Heart left ventricle (tissue), 13 donors: ENCODE measurements at regions not wholly inside any gene's neighbourhood (a gene's known extent, or its start where the extent isn't known, plus 50 kb on each side); places are given as distances from the start of the nearest gene placed in this dataset.

Experiments used
- POLR2A ChIP-seq, 2 donors: fragments of 450-650 bp; IDR thresholded peaks; one replicate each; pipeline ENCODE4 v1.6.1; 2017; ENCODE audit warnings: antibody characterized with exemption in 2 of 2, mild to moderate bottlenecking in 2 of 2, moderate library complexity in 2 of 2
- TF ChIP-seq, protein P1 (sequence below), 12 donors: fragments of 200-600 bp; sonication (generic) in 4 of 12; IDR thresholded peaks; one replicate each; pipeline versions ENCODE4 v1.5.0 to v1.8.0; 2018 to 2022; ENCODE audit warnings: antibody characterized with exemption in 12 of 12, mild to moderate bottlenecking in 5 of 12
- donor health status: ischemic (EF 13 %, LVEDD 7.1; RV severe dilation, severe dysfunction).
- donor health status: DM: no; HTN: yes; CAD: no.
- donor health status: DM: no; HTN: no; CAD: no.
- donor health status: ischemic (EF 25% LVEDD 6.9; RV normal size, moderate dysfunction).
- donor health status: ischemic (EF 25% LVEDD 5.7; RV mildly dilated, moderate dysfunction).
- donor health status: ischemic (EF 35%, LVEDD 5.7; RV mildly dilated, moderate dysfunction).
- donor health status: nonischemic (EF 11% LVEDD 7.7; RV severe dilation, severe dysfunction).
- donor health status: DM: yes; HTN: yes; CAD: no.
- donor health status: PGD.
- donor health status: ischemic (EF 29% LVEDD 5.4; RV normal size, mild dysfunction).
- donor health status: nonischemic (EF 23%, LVEDD 6.1; RV moderate dilation, normal function).

DNA sequence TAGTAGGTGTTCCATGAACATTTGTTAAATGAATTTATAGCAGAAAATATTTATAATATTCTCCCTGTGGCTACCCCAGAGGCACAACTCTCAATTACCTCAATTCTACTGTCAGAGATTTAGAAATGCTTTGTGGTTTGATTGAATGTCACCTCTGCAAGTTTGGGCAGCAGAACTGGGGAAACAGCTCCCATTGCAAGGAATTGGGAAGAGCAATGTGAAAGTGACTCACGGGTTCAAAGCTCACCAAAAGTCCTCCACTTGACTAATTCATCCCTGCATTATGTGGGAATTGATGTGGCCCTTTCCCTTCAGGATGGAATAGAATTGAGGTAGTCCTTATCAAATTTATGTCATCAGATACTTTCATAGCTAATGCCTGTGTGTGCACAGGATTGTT, 562.7 kb downstream of the MFSD1 start:
- TF ChIP-seq POLR2A (IDR thresholded peaks at IDR 0.05), result no peak
- TF ChIP-seq, protein P1, sequence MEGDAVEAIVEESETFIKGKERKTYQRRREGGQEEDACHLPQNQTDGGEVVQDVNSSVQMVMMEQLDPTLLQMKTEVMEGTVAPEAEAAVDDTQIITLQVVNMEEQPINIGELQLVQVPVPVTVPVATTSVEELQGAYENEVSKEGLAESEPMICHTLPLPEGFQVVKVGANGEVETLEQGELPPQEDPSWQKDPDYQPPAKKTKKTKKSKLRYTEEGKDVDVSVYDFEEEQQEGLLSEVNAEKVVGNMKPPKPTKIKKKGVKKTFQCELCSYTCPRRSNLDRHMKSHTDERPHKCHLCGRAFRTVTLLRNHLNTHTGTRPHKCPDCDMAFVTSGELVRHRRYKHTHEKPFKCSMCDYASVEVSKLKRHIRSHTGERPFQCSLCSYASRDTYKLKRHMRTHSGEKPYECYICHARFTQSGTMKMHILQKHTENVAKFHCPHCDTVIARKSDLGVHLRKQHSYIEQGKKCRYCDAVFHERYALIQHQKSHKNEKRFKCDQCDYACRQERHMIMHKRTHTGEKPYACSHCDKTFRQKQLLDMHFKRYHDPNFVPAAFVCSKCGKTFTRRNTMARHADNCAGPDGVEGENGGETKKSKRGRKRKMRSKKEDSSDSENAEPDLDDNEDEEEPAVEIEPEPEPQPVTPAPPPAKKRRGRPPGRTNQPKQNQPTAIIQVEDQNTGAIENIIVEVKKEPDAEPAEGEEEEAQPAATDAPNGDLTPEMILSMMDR (IDR thresholded peaks at IDR 0.05), result no peak
